Gastroesophageal sphincter (tissue), 3 donors: ENCODE measurements at regions not wholly inside any gene's neighbourhood (a gene's known extent, or its start where the extent isn't known, plus 50 kb on each side); places are given as distances from the start of the nearest gene placed in this dataset.
"Not testable (repeated sequence)": the region's sequence is repeated elsewhere in the genome, so short reads cannot be mapped to it uniquely, and the experiment has no call there.

Experiments used
- EP300 ChIP-seq: sonication (generic); formaldehyde crosslinking; IDR thresholded peaks from one replicate; pipeline ENCODE4 v1.6.1; 2017; ENCODE audit warnings: antibody characterized with exemption, mild to moderate bottlenecking
- POLR2A ChIP-seq, 2 donors: fragments of 450-650 bp; IDR thresholded peaks; one replicate each; pipeline ENCODE4 v1.6.1; 2017; ENCODE audit warnings: antibody characterized with exemption in 2 of 2, mild to moderate bottlenecking in 2 of 2, moderate library complexity in 1 of 2
- TF ChIP-seq, protein P1 (sequence below), 4 experiments: fragments of 200-600 bp in 2 of 4; fragments of 450-650 bp in 2 of 4; sonication (generic) in 1 of 4; IDR thresholded peaks; one replicate each; pipeline ENCODE4 v1.5.1; 2017 to 2019; ENCODE audit warnings: antibody characterized with exemption in 4 of 4, mild to moderate bottlenecking in 2 of 4, moderate library complexity in 2 of 4

DNA sequence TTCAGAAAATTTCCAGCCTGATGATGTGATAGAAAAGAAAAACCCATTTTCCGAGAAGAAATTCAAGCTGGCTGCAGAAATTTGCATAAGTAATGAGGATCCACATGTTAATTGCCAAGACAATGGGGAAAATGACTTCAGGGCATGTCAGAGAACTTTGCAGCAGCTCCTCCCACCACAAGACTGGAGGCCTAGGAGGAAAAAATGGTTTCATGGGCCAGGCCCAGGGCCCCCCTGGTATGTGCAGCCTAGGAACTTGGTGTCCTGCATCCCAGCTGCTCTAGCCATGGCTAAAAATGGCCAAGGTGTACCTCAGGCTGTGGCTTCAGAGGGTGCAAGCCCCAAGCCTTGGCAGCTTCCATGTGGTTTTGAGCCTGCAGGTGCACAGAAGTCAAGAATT is 152.0 kb upstream of the EPHA4 start:
- TF ChIP-seq, protein P1, sequence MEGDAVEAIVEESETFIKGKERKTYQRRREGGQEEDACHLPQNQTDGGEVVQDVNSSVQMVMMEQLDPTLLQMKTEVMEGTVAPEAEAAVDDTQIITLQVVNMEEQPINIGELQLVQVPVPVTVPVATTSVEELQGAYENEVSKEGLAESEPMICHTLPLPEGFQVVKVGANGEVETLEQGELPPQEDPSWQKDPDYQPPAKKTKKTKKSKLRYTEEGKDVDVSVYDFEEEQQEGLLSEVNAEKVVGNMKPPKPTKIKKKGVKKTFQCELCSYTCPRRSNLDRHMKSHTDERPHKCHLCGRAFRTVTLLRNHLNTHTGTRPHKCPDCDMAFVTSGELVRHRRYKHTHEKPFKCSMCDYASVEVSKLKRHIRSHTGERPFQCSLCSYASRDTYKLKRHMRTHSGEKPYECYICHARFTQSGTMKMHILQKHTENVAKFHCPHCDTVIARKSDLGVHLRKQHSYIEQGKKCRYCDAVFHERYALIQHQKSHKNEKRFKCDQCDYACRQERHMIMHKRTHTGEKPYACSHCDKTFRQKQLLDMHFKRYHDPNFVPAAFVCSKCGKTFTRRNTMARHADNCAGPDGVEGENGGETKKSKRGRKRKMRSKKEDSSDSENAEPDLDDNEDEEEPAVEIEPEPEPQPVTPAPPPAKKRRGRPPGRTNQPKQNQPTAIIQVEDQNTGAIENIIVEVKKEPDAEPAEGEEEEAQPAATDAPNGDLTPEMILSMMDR (IDR thresholded peaks at IDR 0.05), result not testable (repeated sequence)
- not testable (repeated sequence) for TF ChIP-seq POLR2A (IDR thresholded peaks at IDR 0.05); EP300
